Adipocyte (in vitro differentiated cells): ENCODE measurements at regions not wholly inside any gene's neighbourhood (a gene's known extent, or its start where the extent isn't known, plus 50 kb on each side); places are given as distances from the start of the nearest gene placed in this dataset.

Source experiments
- DNase-seq: peaks from one replicate; pipeline ENCODE4 v3.0.0-alpha.2; 2015; ENCODE audit warnings: low read depth
- H3K27me3 ChIP-seq: replicated peaks from 2 replicates; pipeline ENCODE4 v1.7.0; 2013; ENCODE audit warnings: mild to moderate bottlenecking, low read length, moderate library complexity; ENCODE audit not compliant: control insufficient read depth, insufficient read depth
- H3K36me3 ChIP-seq: 2 replicates; pipeline ENCODE4 v1.7.0; 2013; ENCODE audit warnings: low read length, mild to moderate bottlenecking, moderate library complexity; ENCODE audit not compliant: control insufficient read depth, insufficient read depth, severe bottlenecking
- H3K4me1 ChIP-seq: 2 replicates; pipeline ENCODE4 v1.7.0; 2013; ENCODE audit warnings: mild to moderate bottlenecking, low read length, moderate library complexity; ENCODE audit not compliant: control insufficient read depth, insufficient read depth
- H3K4me3 ChIP-seq: 2 replicates; pipeline ENCODE4 v1.7.0; 2013; ENCODE audit warnings: mild to moderate bottlenecking, low read length, moderate library complexity
- H3K9ac ChIP-seq: 2 replicates; pipeline ENCODE4 v1.7.0; 2013; ENCODE audit warnings: mild to moderate bottlenecking, low read length, moderate library complexity
- H3K9me3 ChIP-seq: 2 replicates; pipeline ENCODE4 v1.7.0; 2013; ENCODE audit warnings: mild to moderate bottlenecking, low read length, moderate library complexity; ENCODE audit not compliant: control insufficient read depth

GRCh38 chr4:41327770-41328169 is 71.0 kb downstream of the UCHL1 start:
- Histone ChIP-seq H3K9ac (no peak overlapping the region), H3K4me3 (no peak overlapping the region), H3K36me3 (no peaks in the 10 kb centered on the region), H3K27me3 (peaks cover 8% of the 10 kb centered on the region), H3K4me1 (peaks cover 6% of the 10 kb centered on the region), H3K9me3 (no peaks in the 10 kb centered on the region)
- DNase-seq: no peak

- Histone ChIP-seq H3K4me3 (no peak overlapping the region), H3K9ac (no peak overlapping the region), H3K27me3 (peaks cover 10% of the 10 kb centered on the region), H3K4me1 (no peaks in the 10 kb centered on the region), H3K9me3 (no peaks in the 10 kb centered on the region), H3K36me3 (no peaks in the 10 kb centered on the region)
- DNase-seq: no peak
Measured at GRCh38 chr4:41329361-41329760, 72.6 kb downstream of the UCHL1 start.

GRCh38 chr4:41331224-41331623 is 74.5 kb downstream of the UCHL1 start:
- Histone ChIP-seq H3K36me3 (no peaks in the 10 kb centered on the region), H3K4me3 (no peak overlapping the region), H3K9ac (no peak overlapping the region), H3K4me1 (no peaks in the 10 kb centered on the region), H3K27me3 (peaks cover 10% of the 10 kb centered on the region), H3K9me3 (no peaks in the 10 kb centered on the region)
- DNase-seq: no peak

GRCh38 chr4:41332510-41333054 is 75.9 kb downstream of the UCHL1 start:
- H3K9ac ChIP-seq: no peak overlapping the region
- no peaks in the 10 kb centered on the region for H3K4me1 ChIP-seq
- DNase-seq: no peak
- H3K9me3 ChIP-seq: no peaks in the 10 kb centered on the region
- H3K36me3 ChIP-seq: no peaks in the 10 kb centered on the region
- no peak overlapping the region for H3K4me3 ChIP-seq
- H3K27me3 ChIP-seq: peaks cover 10% of the 10 kb centered on the region

- Histone ChIP-seq H3K9ac (no peak overlapping the region), H3K4me1 (no peaks in the 10 kb centered on the region), H3K27me3 (peaks cover 2% of the 10 kb centered on the region), H3K36me3 (no peaks in the 10 kb centered on the region), H3K9me3 (no peaks in the 10 kb centered on the region), H3K4me3 (no peak overlapping the region)
- no peak for DNase-seq
Measured at GRCh38 chr4:41334182-41334581, 77.5 kb downstream of the UCHL1 start.

- peaks cover 11% of the 10 kb centered on the region for H3K4me1 ChIP-seq
- no peaks in the 10 kb centered on the region for H3K9me3 ChIP-seq
- no peaks in the 10 kb centered on the region for H3K27me3 ChIP-seq
- DNase-seq: peak; percentile 91
- H3K36me3 ChIP-seq: no peaks in the 10 kb centered on the region
- peak overlapping the region; percentile 35 for H3K4me3 ChIP-seq
- no peak overlapping the region for H3K9ac ChIP-seq
Measured at GRCh38 chr4:41339812-41340809, 83.4 kb downstream of the UCHL1 start.

GRCh38 chr4:41346306-41347061 is 89.8 kb downstream of the UCHL1 start:
- no peaks in the 10 kb centered on the region for H3K27me3 ChIP-seq
- H3K4me1 ChIP-seq: no peaks in the 10 kb centered on the region
- no peaks in the 10 kb centered on the region for H3K9me3 ChIP-seq
- DNase-seq: peak; percentile 74
- no peak overlapping the region for H3K9ac ChIP-seq
- no peaks in the 10 kb centered on the region for H3K36me3 ChIP-seq
- H3K4me3 ChIP-seq: no peak overlapping the region

GRCh38 chr4:41349021-41349420 is 92.3 kb downstream of the UCHL1 start:
- Histone ChIP-seq H3K4me3 (no peak overlapping the region), H3K27me3 (no peaks in the 10 kb centered on the region), H3K36me3 (no peaks in the 10 kb centered on the region), H3K4me1 (no peaks in the 10 kb centered on the region), H3K9me3 (no peaks in the 10 kb centered on the region), H3K9ac (no peak overlapping the region)
- DNase-seq: no peak

GRCh38 chr4:41358647-41359421 is 102.1 kb downstream of the UCHL1 start:
- no peaks in the 10 kb centered on the region for H3K9me3 ChIP-seq
- H3K27me3 ChIP-seq: no peaks in the 10 kb centered on the region
- H3K36me3 ChIP-seq: no peaks in the 10 kb centered on the region
- peaks cover 25% of the 10 kb centered on the region for H3K4me1 ChIP-seq
- no peak overlapping the region for H3K4me3 ChIP-seq
- H3K9ac ChIP-seq: no peak overlapping the region
- DNase-seq: no peak

- H3K27me3 ChIP-seq: no peaks in the 10 kb centered on the region
- no peak for DNase-seq
- H3K9ac ChIP-seq: no peak overlapping the region
- no peaks in the 10 kb centered on the region for H3K9me3 ChIP-seq
- H3K4me3 ChIP-seq: no peak overlapping the region
- H3K36me3 ChIP-seq: no peaks in the 10 kb centered on the region
- peaks cover 30% of the 10 kb centered on the region for H3K4me1 ChIP-seq
Measured at GRCh38 chr4:41359422-41359775, 102.7 kb downstream of the UCHL1 start.

- Histone ChIP-seq H3K27me3 (no peaks in the 10 kb centered on the region), H3K9ac (no peak overlapping the region), H3K9me3 (no peaks in the 10 kb centered on the region), H3K36me3 (no peaks in the 10 kb centered on the region), H3K4me3 (peak overlapping the region; percentile 82), H3K4me1 (peaks cover 34% of the 10 kb centered on the region)
- no peak for DNase-seq
Measured at GRCh38 chr4:41359836-41360213, 103.1 kb downstream of the UCHL1 start.
